A549 (cell line): ENCODE measurements at regions not wholly inside any gene's neighbourhood (a gene's known extent, or its start where the extent isn't known, plus 50 kb on each side); places are given as distances from the start of the nearest gene placed in this dataset.

Experiments used
- ATAC-seq, 2 experiments: fragments of 200-7000 bp in 1 of 2; fragments of >200 bp in 1 of 2; cut with Nextera tagmentation in 1 of 2; cut with Tn5 transposase in 1 of 2; 3 replicates each; pipeline versions ENCODE4 v1.8.0 to v1.9.1; 2018 to 2020; ENCODE audit warnings: mild to moderate bottlenecking in 1 of 2, moderate library complexity in 1 of 2
- CTCF ChIA-PET: fragments of 300-600 bp; sonication (Branson Sonifier 250); formaldehyde crosslinking; extraction: SDS; loops from one replicate; lab custom pipeline; 2021; ENCODE audit warnings: antibody characterized with exemption, inconsistent platforms; lab: Yijun Ruan, JAX
- POLR2A ChIA-PET: fragments of 350-600 bp; formaldehyde crosslinking; extraction: SDS; loops from one replicate; lab custom pipeline; 2021; ENCODE audit warnings: antibody characterized with exemption, inconsistent platforms; lab: Yijun Ruan, JAX
- DNase-seq, 2 experiments: peaks; one replicate each; pipeline versions ENCODE4 v3.0.0 to v3.0.0-alpha.2; 2011 to 2016; ENCODE audit warnings: low read depth in 1 of 2, low spot score in 1 of 2
- FAIRE-seq: peaks from 2 replicates; lab custom pipeline; 2011; peaks lifted over from hg19 to GRCh38; lab: Jason Lieb, UNC
- H3K27ac ChIP-seq, 2 experiments: fragments of >200 bp; sonication (Bioruptor Twin); formaldehyde crosslinking; 3 replicates each; pipeline ENCODE4 v1.5.1; 2016 to 2017
- H3K4me1 ChIP-seq: fragments of >200 bp; sonication (Bioruptor Twin); formaldehyde crosslinking; 3 replicates; pipeline ENCODE4 v1.6.1; 2016
- H3K4me2 ChIP-seq: fragments of >200 bp; sonication (Bioruptor Twin); formaldehyde crosslinking; 3 replicates; pipeline ENCODE4 v1.6.1; 2016
- H3K4me3 ChIP-seq: fragments of >200 bp; sonication (Bioruptor Twin); formaldehyde crosslinking; 3 replicates; pipeline ENCODE4 v1.5.1; 2016
- H3K9me3 ChIP-seq: fragments of >200 bp; sonication (Bioruptor Twin); formaldehyde crosslinking; 3 replicates; pipeline ENCODE4 v1.6.1; 2016
- BHLHE40 ChIP-seq: IDR thresholded peaks from 2 replicates; pipeline ENCODE4 v1.6.1; 2012; ENCODE audit warnings: low read depth, low read length, inconsistent platforms
- CBX2 ChIP-seq: fragments of 200-600 bp; sonication (generic); IDR thresholded peaks from 2 replicates; pipeline ENCODE4 v1.6.1; 2016; ENCODE audit warnings: low read depth, mild to moderate bottlenecking, borderline replicate concordance
- CEBPB ChIP-seq, 2 experiments: fragments of >200 bp in 1 of 2; sonication (Bioruptor Twin) in 1 of 2; formaldehyde crosslinking in 1 of 2; IDR thresholded peaks; 2 replicates each; pipeline ENCODE4 v1.6.1; 2012 to 2016
- CHD2 ChIP-seq: fragments of 150-350 bp; IDR thresholded peaks from 2 replicates; pipeline ENCODE4 v1.6.1; 2014; ENCODE audit warnings: low read length; ENCODE audit not compliant: partially characterized antibody
- EHF ChIP-seq: fragments of 250-450 bp; sonication (Bioruptor Pico); IDR thresholded peaks from 2 replicates; pipeline ENCODE4 v1.5.0; 2020; ENCODE audit warnings: mild to moderate bottlenecking
- EP300 ChIP-seq, 2 experiments: fragments of >200 bp; sonication (Bioruptor Twin); formaldehyde crosslinking; IDR thresholded peaks; 2 replicates in 1 of 2; 3 replicates in 1 of 2; pipeline ENCODE4 v1.6.1; 2016 to 2017
- ESRRA ChIP-seq: fragments of 150-350 bp; IDR thresholded peaks from 2 replicates; pipeline ENCODE4 v1.6.1; 2014; ENCODE audit warnings: mild to moderate bottlenecking, low read length, borderline replicate concordance
- FOSL2 ChIP-seq, 2 experiments: fragments of 450-650 bp in 1 of 2; fragments of >200 bp in 1 of 2; sonication (Bioruptor Twin) in 1 of 2; formaldehyde crosslinking; IDR thresholded peaks; 2 replicates each; pipeline versions ENCODE4 v1.5.0 to v1.6.1; 2016 to 2020; ENCODE audit warnings: mild to moderate bottlenecking in 1 of 2, moderate library complexity in 1 of 2
- GATA3 ChIP-seq: IDR thresholded peaks from 2 replicates; pipeline ENCODE4 v1.6.1; 2012; ENCODE audit warnings: borderline replicate concordance
- HOXB13 ChIP-seq: fragments of 250-450 bp; sonication (Bioruptor Pico); IDR thresholded peaks from 2 replicates; pipeline ENCODE4 v1.5.0; 2020; ENCODE audit warnings: low read depth, mild to moderate bottlenecking, moderate library complexity
- HOXB5 ChIP-seq: fragments of 250-450 bp; sonication (Bioruptor Pico); IDR thresholded peaks from 2 replicates; pipeline ENCODE4 v1.5.0; 2020; ENCODE audit warnings: mild to moderate bottlenecking, moderate library complexity
- JUN ChIP-seq, 2 experiments: fragments of >200 bp; sonication (Bioruptor Twin); formaldehyde crosslinking; IDR thresholded peaks; 2 replicates in 1 of 2; 3 replicates in 1 of 2; pipeline ENCODE4 v1.6.1; 2016 to 2017
- KDM1A ChIP-seq: fragments of 200-600 bp; sonication (generic); IDR thresholded peaks from 2 replicates; pipeline ENCODE4 v1.6.1; 2016; ENCODE audit warnings: low read depth, mild to moderate bottlenecking
- MAFK ChIP-seq: fragments of 450-650 bp; IDR thresholded peaks from 2 replicates; pipeline ENCODE4 v1.6.1; 2014; ENCODE audit not compliant: partially characterized antibody
- MYC ChIP-seq: IDR thresholded peaks from 2 replicates; pipeline ENCODE4 v1.6.1; 2012; ENCODE audit warnings: mild to moderate bottlenecking, inconsistent platforms, low read length, improper control_type of control experiment, borderline replicate concordance
- NPAS2 ChIP-seq: fragments of 250-450 bp; sonication (Bioruptor Pico); IDR thresholded peaks from 2 replicates; pipeline ENCODE4 v1.8.0; 2022; ENCODE audit warnings: mild to moderate bottlenecking, moderate library complexity, borderline replicate concordance
- PHF8 ChIP-seq: fragments of 200-600 bp; sonication (generic); IDR thresholded peaks from 2 replicates; pipeline ENCODE4 v1.6.1; 2016; ENCODE audit warnings: low read depth, mild to moderate bottlenecking, antibody characterized with exemption, moderate library complexity, borderline replicate concordance
- RAD21 ChIP-seq, 2 experiments: fragments of >200 bp in 1 of 2; sonication (Bioruptor Twin) in 1 of 2; formaldehyde crosslinking in 1 of 2; IDR thresholded peaks in 1 of 2; conservative IDR thresholded peaks in 1 of 2; 2 replicates in 1 of 2; 3 replicates in 1 of 2; pipeline ENCODE4 v1.6.1; 2012 to 2018; ENCODE audit warnings: inconsistent platforms in 1 of 2
- SMC3 ChIP-seq: fragments of >200 bp; sonication (Bioruptor Twin); formaldehyde crosslinking; IDR thresholded peaks from 3 replicates; pipeline ENCODE4 v1.6.1; 2018; ENCODE audit warnings: inconsistent platforms
- SREBF2 ChIP-seq: fragments of 450-650 bp; IDR thresholded peaks from 2 replicates; pipeline ENCODE4 v1.6.1; 2014; ENCODE audit warnings: mild to moderate bottlenecking, moderate library complexity
- TP53 ChIP-seq: fragments of 250-450 bp; sonication (Bioruptor Pico); IDR thresholded peaks from 2 replicates; pipeline ENCODE4 v1.5.0; 2021; ENCODE audit warnings: mild to moderate bottlenecking, moderate library complexity
- ZC3H11A ChIP-seq: fragments of 450-650 bp; IDR thresholded peaks from 2 replicates; pipeline ENCODE4 v1.6.1; 2014; ENCODE audit warnings: antibody characterized with exemption, mild to moderate bottlenecking
- ZNF302 ChIP-seq: fragments of 250-450 bp; sonication (Bioruptor Pico); IDR thresholded peaks from 2 replicates; pipeline ENCODE4 v1.9.0; 2021; ENCODE audit warnings: inconsistent platforms, mild to moderate bottlenecking, moderate library complexity
- WGBS: methylation state at CpG from one replicate; pipeline ENCODE4 v1.1.6; 2017; ENCODE audit errors: missing lambda C conversion rate; 5-methylcytosine and 5-hydroxymethylcytosine counted together
- TF ChIP-seq, protein P1 (sequence below): fragments of >200 bp; sonication (Bioruptor Twin); formaldehyde crosslinking; IDR thresholded peaks from 2 replicates; pipeline ENCODE4 v1.6.1; 2016
- TF ChIP-seq, protein P2 (sequence below): fragments of 450-650 bp; IDR thresholded peaks from 2 replicates; pipeline ENCODE4 v1.6.1; 2014; ENCODE audit warnings: antibody characterized with exemption
- TF ChIP-seq, protein P3 (sequence below): fragments of 250-450 bp; sonication (Bioruptor Pico); IDR thresholded peaks from 2 replicates; pipeline ENCODE4 v1.5.0; 2021; ENCODE audit warnings: mild to moderate bottlenecking, moderate library complexity, borderline replicate concordance
- TF ChIP-seq, protein P4 (sequence below): IDR thresholded peaks from 2 replicates; pipeline ENCODE4 v1.6.1; 2012; ENCODE audit warnings: low read depth, borderline replicate concordance
- TF ChIP-seq, protein P5 (sequence below): IDR thresholded peaks from 2 replicates; pipeline ENCODE4 v1.6.1; 2012

DNA sequence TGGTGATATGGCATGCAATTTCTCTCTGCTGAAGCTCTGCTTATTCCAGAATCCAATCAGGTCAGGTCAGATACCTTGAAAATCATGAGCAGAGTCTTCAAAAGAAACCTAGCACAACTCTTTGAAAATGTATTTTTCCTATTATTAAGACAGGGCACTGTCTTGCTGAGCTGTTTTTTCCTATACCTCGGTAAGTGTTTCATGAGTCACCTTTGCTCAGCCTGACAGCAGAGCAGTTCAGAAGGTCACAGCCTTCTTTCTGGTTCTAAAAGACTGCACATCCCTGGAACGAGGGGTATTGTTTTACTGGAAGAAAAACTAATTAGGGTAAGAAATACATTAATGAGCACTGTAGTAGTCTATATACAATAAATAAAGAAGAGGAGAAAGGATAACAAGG lies 422.0 kb downstream of the SOX2 start:
- peaks cover 23% of the 10 kb centered on the region for H3K4me1 ChIP-seq
- 24% methylated on average over 2 of the region's 2 CpGs for WGBS
- TF ChIP-seq FOSL2 (IDR thresholded peaks at IDR 0.05) (no peak), FOSL2 (CRISPR knock-in tag; IDR thresholded peaks at IDR 0.05) (0 out of 2 replicates have a peak, but pooled peaks have one; percentile 5), HOXB13 (CRISPR knock-in tag) (no peak)
- DNase-seq (no peak), ATAC-seq (no peak), FAIRE-seq (no peak)
- CTCF ChIA-PET: no interaction called here
- H3K4me2 ChIP-seq: no peak overlapping the region
- POLR2A ChIA-PET: no interaction called here
- no peak overlapping the region for H3K27ac ChIP-seq
- no peaks in the 10 kb centered on the region for H3K9me3 ChIP-seq
- H3K4me3 ChIP-seq: no peak overlapping the region

DNA sequence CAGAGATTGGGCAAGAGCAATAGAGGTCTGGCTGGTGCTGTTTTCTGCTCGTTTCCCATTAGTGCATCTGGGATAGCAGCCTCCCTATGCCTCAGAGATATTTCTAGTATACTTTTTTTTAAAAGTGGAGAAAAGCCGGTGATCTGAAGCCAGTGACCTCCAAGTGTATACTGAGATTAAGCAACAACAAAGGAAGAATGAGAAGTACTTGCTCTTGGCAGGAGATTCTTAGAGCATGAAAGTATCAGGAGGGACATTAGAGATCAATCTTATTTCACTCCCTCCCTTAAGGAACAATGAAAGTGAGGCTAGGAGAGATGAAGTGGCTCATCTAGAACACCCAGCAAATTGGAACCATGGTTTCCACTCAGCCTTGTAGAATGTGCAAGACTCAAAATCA lies 423.3 kb downstream of the SOX2 start:
- no peak for DNase-seq
- no peak overlapping the region for H3K27ac ChIP-seq
- POLR2A ChIA-PET: no interaction called here
- H3K9me3 ChIP-seq: no peaks in the 10 kb centered on the region
- TF ChIP-seq HOXB5 (CRISPR knock-in tag): no peak
- TF ChIP-seq KDM1A: no peak
- no peak for TF ChIP-seq MYC
- no peak for TF ChIP-seq PHF8
- TF ChIP-seq ESRRA: no peak
- TF ChIP-seq SREBF2: no peak
- TF ChIP-seq RAD21 (conservative IDR thresholded peaks at IDR 0.05 in 1 of 2, IDR thresholded peaks at IDR 0.05 in 1 of 2): no peak
- TF ChIP-seq EHF (CRISPR knock-in tag): no peak
- TF ChIP-seq, protein P1, sequence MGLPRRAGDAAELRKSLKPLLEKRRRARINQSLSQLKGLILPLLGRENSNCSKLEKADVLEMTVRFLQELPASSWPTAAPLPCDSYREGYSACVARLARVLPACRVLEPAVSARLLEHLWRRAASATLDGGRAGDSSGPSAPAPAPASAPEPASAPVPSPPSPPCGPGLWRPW: no peak
- no peak for TF ChIP-seq ZNF302 (CRISPR knock-in tag)
- TF ChIP-seq BHLHE40: no peak
- no peak for TF ChIP-seq NPAS2 (CRISPR knock-in tag)
- TF ChIP-seq, protein P2, sequence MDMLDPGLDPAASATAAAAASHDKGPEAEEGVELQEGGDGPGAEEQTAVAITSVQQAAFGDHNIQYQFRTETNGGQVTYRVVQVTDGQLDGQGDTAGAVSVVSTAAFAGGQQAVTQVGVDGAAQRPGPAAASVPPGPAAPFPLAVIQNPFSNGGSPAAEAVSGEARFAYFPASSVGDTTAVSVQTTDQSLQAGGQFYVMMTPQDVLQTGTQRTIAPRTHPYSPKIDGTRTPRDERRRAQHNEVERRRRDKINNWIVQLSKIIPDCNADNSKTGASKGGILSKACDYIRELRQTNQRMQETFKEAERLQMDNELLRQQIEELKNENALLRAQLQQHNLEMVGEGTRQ: no peak
- TF ChIP-seq, protein P3, sequence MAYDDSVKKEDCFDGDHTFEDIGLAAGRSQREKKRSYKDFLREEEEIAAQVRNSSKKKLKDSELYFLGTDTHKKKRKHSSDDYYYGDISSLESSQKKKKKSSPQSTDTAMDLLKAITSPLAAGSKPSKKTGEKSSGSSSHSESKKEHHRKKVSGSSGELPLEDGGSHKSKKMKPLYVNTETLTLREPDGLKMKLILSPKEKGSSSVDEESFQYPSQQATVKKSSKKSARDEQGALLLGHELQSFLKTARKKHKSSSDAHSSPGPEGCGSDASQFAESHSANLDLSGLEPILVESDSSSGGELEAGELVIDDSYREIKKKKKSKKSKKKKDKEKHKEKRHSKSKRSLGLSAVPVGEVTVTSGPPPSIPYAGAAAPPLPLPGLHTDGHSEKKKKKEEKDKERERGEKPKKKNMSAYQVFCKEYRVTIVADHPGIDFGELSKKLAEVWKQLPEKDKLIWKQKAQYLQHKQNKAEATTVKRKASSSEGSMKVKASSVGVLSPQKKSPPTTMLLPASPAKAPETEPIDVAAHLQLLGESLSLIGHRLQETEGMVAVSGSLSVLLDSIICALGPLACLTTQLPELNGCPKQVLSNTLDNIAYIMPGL: no peak
- no peak for TF ChIP-seq GATA3
- FAIRE-seq: no peak
- H3K4me2 ChIP-seq: no peak overlapping the region
- WGBS: 69% methylated on average over 2 of the region's 2 CpGs
- ATAC-seq: no peak
- H3K4me1 ChIP-seq: peaks cover 23% of the 10 kb centered on the region
- CTCF ChIA-PET: no interaction called here
- no peak overlapping the region for H3K4me3 ChIP-seq

DNA sequence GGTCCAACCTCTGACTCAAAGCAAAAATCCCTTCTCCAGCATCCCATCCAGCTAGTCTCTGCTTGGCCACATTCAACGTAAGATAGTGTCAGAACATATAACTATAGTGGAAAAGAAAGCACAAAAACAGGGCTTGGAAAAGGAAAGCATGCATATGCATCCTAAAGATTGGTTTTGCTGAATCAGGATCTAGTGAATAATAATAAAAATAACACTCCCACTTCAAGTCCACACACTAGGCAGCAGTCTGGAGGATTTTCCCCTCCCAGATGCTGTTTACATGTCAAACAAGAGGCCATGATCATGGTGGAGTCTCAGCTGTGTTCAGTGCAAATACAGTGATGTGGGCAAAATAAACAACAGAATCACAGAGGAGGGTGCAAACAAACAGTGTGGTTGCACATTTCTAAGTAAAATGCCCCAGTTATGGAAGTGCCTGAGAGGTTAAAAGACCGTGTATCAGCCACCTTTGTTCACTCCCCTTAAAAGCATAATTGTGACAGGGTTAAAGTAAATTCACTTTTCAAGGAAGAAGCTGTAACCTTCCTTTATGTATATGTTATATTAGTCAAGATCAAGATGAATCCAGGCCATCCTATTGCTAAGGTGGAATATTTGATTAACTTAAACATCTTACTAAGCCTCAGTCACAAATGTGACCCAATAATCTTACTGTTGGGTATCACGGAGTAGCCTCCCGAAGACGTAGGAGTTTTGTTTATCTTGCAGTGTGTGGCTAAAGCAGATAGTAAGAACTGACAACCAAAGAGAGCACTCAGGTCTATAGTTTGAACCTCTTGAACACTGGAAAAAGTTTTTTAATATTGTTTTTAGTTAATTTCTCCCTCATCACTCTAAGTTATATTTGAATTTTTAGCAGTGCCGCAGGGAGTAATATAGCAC lies 424.5 kb downstream of the SOX2 start:
- Histone ChIP-seq H3K4me2 (peak overlapping the region; percentile 71), H3K4me1 (peaks cover 23% of the 10 kb centered on the region), H3K4me3 (no peak overlapping the region), H3K27ac (peak overlapping the region; percentile 13 to 39; a peak in 1 of 6 replicates), H3K9me3 (no peaks in the 10 kb centered on the region)
- peak; percentile 71 to 98 for ATAC-seq
- FAIRE-seq: no peak
- DNase-seq: peak; percentile 5 to 84
- CTCF ChIA-PET: no interaction called here
- POLR2A ChIA-PET: no interaction called here
- TF ChIP-seq JUN (IDR thresholded peaks at IDR 0.05) (0 out of 5 replicates have a peak, but pooled peaks of 1 of the 2 experiments have one; percentile 25), TP53 (CRISPR knock-in tag) (no peak), EP300 (IDR thresholded peaks at IDR 0.05) (0 out of 5 replicates have a peak, but pooled peaks of 1 of the 2 experiments have one; percentile 18), RAD21 (conservative IDR thresholded peaks at IDR 0.05 in 1 of 2, IDR thresholded peaks at IDR 0.05 in 1 of 2) (0 out of 5 replicates have a peak, but pooled peaks of 1 of the 2 experiments have one; percentile 6), SMC3 (0 out of 3 replicates have a peak, but pooled peaks have one; percentile 8), ZC3H11A (no peak), CHD2 (no peak), GATA3 (peak; percentile 87), CBX2 (no peak), CEBPB (IDR thresholded peaks at IDR 0.05) (peak in 1 of 2 experiments; percentile 14; a peak in 1 of 4 replicates), MAFK (peak; percentile 60), FOSL2 (IDR thresholded peaks at IDR 0.05) (no peak), FOSL2 (CRISPR knock-in tag; IDR thresholded peaks at IDR 0.05) (peak; percentile 26; the same call in 1 of the 2 replicates)
- TF ChIP-seq, protein P4, sequence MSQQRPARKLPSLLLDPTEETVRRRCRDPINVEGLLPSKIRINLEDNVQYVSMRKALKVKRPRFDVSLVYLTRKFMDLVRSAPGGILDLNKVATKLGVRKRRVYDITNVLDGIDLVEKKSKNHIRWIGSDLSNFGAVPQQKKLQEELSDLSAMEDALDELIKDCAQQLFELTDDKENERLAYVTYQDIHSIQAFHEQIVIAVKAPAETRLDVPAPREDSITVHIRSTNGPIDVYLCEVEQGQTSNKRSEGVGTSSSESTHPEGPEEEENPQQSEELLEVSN: no peak
- TF ChIP-seq, protein P5, sequence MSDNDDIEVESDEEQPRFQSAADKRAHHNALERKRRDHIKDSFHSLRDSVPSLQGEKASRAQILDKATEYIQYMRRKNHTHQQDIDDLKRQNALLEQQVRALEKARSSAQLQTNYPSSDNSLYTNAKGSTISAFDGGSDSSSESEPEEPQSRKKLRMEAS: peak; percentile 61; the same call in 1 of the 2 replicates
- 27% methylated on average over 6 of the region's 6 CpGs for WGBS
